ENCODE measurements at regions not wholly inside any gene's neighbourhood (a gene's known extent, or its start where the extent isn't known, plus 50 kb on each side); places are given as distances from the start of the nearest gene placed in this dataset.

GRCh38 chr15:60155661-60156060 is 151.6 kb downstream of the FOXB1 start (continued):
- no peak for TF ChIP-seq BACH2 (CRISPR knock-in tag; IDR thresholded peaks at IDR 0.05; ENCODE audit: borderline replicate concordance)

DNA sequence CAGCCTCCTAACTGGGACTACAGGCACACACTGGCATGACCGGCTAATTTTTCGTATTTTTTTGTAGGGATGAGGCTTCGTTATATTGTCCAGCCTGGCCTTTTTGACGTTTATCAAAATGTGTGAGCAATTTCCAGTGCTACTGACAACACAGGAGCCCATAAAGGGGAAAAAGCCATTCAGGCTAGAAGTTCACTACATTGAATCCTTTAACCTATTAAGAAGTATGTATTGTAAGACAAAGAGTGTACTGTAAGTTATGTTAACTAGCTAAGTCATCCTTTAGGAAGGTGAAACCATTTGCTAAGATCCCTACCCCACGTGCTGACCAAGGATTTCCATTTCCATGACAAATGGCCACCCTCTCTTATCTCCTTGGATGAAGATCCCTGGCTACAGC is 156.8 kb downstream of the FOXB1 start:
- TF ChIP-seq GLIS3 (CRISPR knock-in tag; IDR thresholded peaks at IDR 0.05) (no peak), SNAI2 (CRISPR knock-in tag; IDR thresholded peaks at IDR 0.05) (no peak), ARNTL (CRISPR knock-in tag; IDR thresholded peaks at IDR 0.05; ENCODE audit: borderline replicate concordance, low read depth) (no peak), ZFP3 (CRISPR knock-in tag; IDR thresholded peaks at IDR 0.05) (no peak), BACH2 (CRISPR knock-in tag; IDR thresholded peaks at IDR 0.05; ENCODE audit: borderline replicate concordance) (no peak), ZFP30 (CRISPR knock-in tag; IDR thresholded peaks at IDR 0.05) (no peak), CSDC2 (CRISPR knock-in tag; IDR thresholded peaks at IDR 0.05) (no peak), ZC3H10 (CRISPR knock-in tag; IDR thresholded peaks at IDR 0.05) (no peak)
- TF ChIP-seq, protein P1, sequence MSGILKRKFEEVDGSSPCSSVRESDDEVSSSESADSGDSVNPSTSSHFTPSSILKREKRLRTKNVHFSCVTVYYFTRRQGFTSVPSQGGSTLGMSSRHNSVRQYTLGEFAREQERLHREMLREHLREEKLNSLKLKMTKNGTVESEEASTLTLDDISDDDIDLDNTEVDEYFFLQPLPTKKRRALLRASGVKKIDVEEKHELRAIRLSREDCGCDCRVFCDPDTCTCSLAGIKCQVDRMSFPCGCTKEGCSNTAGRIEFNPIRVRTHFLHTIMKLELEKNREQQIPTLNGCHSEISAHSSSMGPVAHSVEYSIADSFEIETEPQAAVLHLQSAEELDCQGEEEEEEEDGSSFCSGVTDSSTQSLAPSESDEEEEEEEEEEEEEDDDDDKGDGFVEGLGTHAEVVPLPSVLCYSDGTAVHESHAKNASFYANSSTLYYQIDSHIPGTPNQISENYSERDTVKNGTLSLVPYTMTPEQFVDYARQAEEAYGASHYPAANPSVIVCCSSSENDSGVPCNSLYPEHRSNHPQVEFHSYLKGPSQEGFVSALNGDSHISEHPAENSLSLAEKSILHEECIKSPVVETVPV (CRISPR knock-in tag; IDR thresholded peaks at IDR 0.05) = no peak
- ATAC-seq = no peak

DNA sequence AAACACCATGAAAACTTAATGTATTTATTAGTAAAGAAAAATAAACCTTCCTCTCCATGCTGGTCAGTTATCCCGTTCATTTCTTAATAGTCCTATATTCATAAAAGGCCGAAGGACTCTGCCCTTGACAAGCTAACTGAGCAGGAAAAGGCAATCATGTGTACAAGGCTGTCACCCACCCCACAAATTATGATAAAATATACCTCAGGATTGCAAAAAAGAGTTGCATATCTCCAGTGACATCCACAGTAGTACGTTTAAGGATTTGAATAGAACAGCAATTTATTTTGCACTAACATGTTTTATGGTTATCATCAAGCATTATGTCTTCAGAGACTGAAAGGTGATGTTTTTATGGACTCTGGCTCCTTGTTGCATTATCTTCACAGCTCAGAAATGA is 157.6 kb downstream of the FOXB1 start:
- TF ChIP-seq ZFP30 (CRISPR knock-in tag; IDR thresholded peaks at IDR 0.05) (no peak), RARB (CRISPR knock-in tag; IDR thresholded peaks at IDR 0.05) (no peak)
- ATAC-seq = no peak

- TF ChIP-seq CSDC2 (CRISPR knock-in tag; IDR thresholded peaks at IDR 0.05) (no peak), ESRRG (CRISPR knock-in tag; IDR thresholded peaks at IDR 0.05) (no peak), ZNF8 (CRISPR knock-in tag; IDR thresholded peaks at IDR 0.05) (no peak), ARNTL (CRISPR knock-in tag; IDR thresholded peaks at IDR 0.05; ENCODE audit: borderline replicate concordance, low read depth) (no peak), ISL1 (CRISPR knock-in tag; IDR thresholded peaks at IDR 0.05) (no peak), ZFP30 (CRISPR knock-in tag; IDR thresholded peaks at IDR 0.05) (no peak), GLIS3 (CRISPR knock-in tag; IDR thresholded peaks at IDR 0.05) (no peak)
- TF ChIP-seq, protein P2, sequence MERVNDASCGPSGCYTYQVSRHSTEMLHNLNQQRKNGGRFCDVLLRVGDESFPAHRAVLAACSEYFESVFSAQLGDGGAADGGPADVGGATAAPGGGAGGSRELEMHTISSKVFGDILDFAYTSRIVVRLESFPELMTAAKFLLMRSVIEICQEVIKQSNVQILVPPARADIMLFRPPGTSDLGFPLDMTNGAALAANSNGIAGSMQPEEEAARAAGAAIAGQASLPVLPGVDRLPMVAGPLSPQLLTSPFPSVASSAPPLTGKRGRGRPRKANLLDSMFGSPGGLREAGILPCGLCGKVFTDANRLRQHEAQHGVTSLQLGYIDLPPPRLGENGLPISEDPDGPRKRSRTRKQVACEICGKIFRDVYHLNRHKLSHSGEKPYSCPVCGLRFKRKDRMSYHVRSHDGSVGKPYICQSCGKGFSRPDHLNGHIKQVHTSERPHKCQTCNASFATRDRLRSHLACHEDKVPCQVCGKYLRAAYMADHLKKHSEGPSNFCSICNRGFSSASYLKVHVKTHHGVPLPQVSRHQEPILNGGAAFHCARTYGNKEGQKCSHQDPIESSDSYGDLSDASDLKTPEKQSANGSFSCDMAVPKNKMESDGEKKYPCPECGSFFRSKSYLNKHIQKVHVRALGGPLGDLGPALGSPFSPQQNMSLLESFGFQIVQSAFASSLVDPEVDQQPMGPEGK (CRISPR knock-in tag; IDR thresholded peaks at IDR 0.05; ENCODE audit: borderline replicate concordance) = no peak
- no peak for ATAC-seq
Observed at GRCh38 chr15:60162251-60162967, 158.3 kb downstream of the FOXB1 start.

GRCh38 chr15:60162968-60163355 is 158.9 kb downstream of the FOXB1 start:
- TF ChIP-seq GLIS3 (CRISPR knock-in tag; IDR thresholded peaks at IDR 0.05) (no peak), PPARA (CRISPR knock-in tag; IDR thresholded peaks at IDR 0.05; ENCODE audit: borderline replicate concordance) (no peak), ZNF70 (CRISPR knock-in tag; IDR thresholded peaks at IDR 0.05) (no peak), TCF4 (CRISPR knock-in tag; IDR thresholded peaks at IDR 0.05; ENCODE audit: borderline replicate concordance) (no peak), CREB5 (CRISPR knock-in tag; IDR thresholded peaks at IDR 0.05; ENCODE audit: low read depth) (no peak), BACH2 (CRISPR knock-in tag; IDR thresholded peaks at IDR 0.05; ENCODE audit: borderline replicate concordance) (no peak), RARB (CRISPR knock-in tag; IDR thresholded peaks at IDR 0.05) (no peak)
- TF ChIP-seq, protein P3, sequence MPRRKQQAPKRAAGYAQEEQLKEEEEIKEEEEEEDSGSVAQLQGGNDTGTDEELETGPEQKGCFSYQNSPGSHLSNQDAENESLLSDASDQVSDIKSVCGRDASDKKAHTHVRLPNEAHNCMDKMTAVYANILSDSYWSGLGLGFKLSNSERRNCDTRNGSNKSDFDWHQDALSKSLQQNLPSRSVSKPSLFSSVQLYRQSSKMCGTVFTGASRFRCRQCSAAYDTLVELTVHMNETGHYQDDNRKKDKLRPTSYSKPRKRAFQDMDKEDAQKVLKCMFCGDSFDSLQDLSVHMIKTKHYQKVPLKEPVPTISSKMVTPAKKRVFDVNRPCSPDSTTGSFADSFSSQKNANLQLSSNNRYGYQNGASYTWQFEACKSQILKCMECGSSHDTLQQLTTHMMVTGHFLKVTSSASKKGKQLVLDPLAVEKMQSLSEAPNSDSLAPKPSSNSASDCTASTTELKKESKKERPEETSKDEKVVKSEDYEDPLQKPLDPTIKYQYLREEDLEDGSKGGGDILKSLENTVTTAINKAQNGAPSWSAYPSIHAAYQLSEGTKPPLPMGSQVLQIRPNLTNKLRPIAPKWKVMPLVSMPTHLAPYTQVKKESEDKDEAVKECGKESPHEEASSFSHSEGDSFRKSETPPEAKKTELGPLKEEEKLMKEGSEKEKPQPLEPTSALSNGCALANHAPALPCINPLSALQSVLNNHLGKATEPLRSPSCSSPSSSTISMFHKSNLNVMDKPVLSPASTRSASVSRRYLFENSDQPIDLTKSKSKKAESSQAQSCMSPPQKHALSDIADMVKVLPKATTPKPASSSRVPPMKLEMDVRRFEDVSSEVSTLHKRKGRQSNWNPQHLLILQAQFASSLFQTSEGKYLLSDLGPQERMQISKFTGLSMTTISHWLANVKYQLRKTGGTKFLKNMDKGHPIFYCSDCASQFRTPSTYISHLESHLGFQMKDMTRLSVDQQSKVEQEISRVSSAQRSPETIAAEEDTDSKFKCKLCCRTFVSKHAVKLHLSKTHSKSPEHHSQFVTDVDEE (CRISPR knock-in tag; IDR thresholded peaks at IDR 0.05) = no peak
- ATAC-seq = no peak
